Cardiac septum (tissue), 1 donor: ENCODE measurements at regions not wholly inside any gene's neighbourhood (a gene's known extent, or its start where the extent isn't known, plus 50 kb on each side); places are given as distances from the start of the nearest gene placed in this dataset.

Experiments used
- DNase-seq: peaks from one replicate; pipeline ENCODE4 v3.0.0-alpha.2; 2020; ENCODE audit warnings: low spot score
- intact Hi-C: fragments of 100-400 bp; cut with DNase I; formaldehyde crosslinking; loops from one replicate; pipeline ENCODE4 v1.14.0; 2022
- donor health status: DM: no; HTN: no; CAD: no.

GRCh38 chr12:5220099-5220498 is 176.4 kb downstream of the KCNA5 start:
- no peak for DNase-seq
- intact Hi-C loops, result no loop called here

GRCh38 chr12:5220835-5221234 is 177.2 kb downstream of the KCNA5 start:
- intact Hi-C loops, result no loop called here
- no peak for DNase-seq

- no peak for DNase-seq
- intact Hi-C loops, result no loop called here
Measured at GRCh38 chr12:5222011-5222461, 178.4 kb downstream of the KCNA5 start.

GRCh38 chr12:5222729-5223128 is 179.1 kb downstream of the KCNA5 start:
- intact Hi-C loops, result no loop called here
- no peak for DNase-seq

GRCh38 chr12:5223881-5224280 is 180.2 kb downstream of the KCNA5 start:
- intact Hi-C loops, result no loop called here
- no peak for DNase-seq

GRCh38 chr12:5226581-5226980 is 182.9 kb downstream of the KCNA5 start:
- intact Hi-C loops, result no loop called here

GRCh38 chr12:5227708-5228373 is 184.2 kb downstream of the KCNA5 start:
- DNase-seq, result no peak
- intact Hi-C loops, result no loop called here

More at GRCh38 chr12:5226581-5226980, 182.9 kb downstream of the KCNA5 start:
- no peak for DNase-seq

- intact Hi-C loops, result no loop called here
- no peak for DNase-seq
Measured at GRCh38 chr12:5230156-5230555, 186.5 kb downstream of the KCNA5 start.

- no peak for DNase-seq
- intact Hi-C loops, result no loop called here
Measured at GRCh38 chr12:5230861-5231260, 187.2 kb downstream of the KCNA5 start.

- DNase-seq, result no peak
- intact Hi-C loops, result no loop called here
Measured at GRCh38 chr12:5232291-5232690, 188.6 kb downstream of the KCNA5 start.

GRCh38 chr12:5232826-5233500 is 189.3 kb downstream of the KCNA5 start:
- no peak for DNase-seq
- intact Hi-C loops, result no loop called here

GRCh38 chr12:5236022-5236640 is 192.5 kb downstream of the KCNA5 start:
- no peak for DNase-seq
- intact Hi-C loops, result no loop called here

GRCh38 chr12:5242440-5242839 is 189.5 kb upstream of the NTF3 start:
- intact Hi-C loops, result no loop called here
- DNase-seq, result no peak

- intact Hi-C loops, result no loop called here
- no peak for DNase-seq
Measured at GRCh38 chr12:5243014-5243413, 188.9 kb upstream of the NTF3 start.

- intact Hi-C loops, result no loop called here
- DNase-seq, result no peak
Measured at GRCh38 chr12:5244513-5244972, 187.4 kb upstream of the NTF3 start.

GRCh38 chr12:5246196-5246595 is 185.7 kb upstream of the NTF3 start:
- DNase-seq, result no peak
- intact Hi-C loops, result no loop called here

GRCh38 chr12:5247144-5247543 is 184.8 kb upstream of the NTF3 start:
- DNase-seq, result no peak
- intact Hi-C loops, result no loop called here

- DNase-seq, result no peak
- intact Hi-C loops, result no loop called here
Measured at GRCh38 chr12:5248230-5248629, 183.7 kb upstream of the NTF3 start.

- intact Hi-C loops, result no loop called here
- DNase-seq, result no peak
Measured at GRCh38 chr12:5248999-5249526, 182.8 kb upstream of the NTF3 start.

GRCh38 chr12:5251092-5251491 is 180.8 kb upstream of the NTF3 start:
- intact Hi-C loops, result no loop called here
- no peak for DNase-seq

- DNase-seq, result no peak
Measured at GRCh38 chr12:5251786-5252185, 180.1 kb upstream of the NTF3 start.

More at GRCh38 chr12:5251786-5252185, 180.1 kb upstream of the NTF3 start:
- intact Hi-C loops, result no loop called here
